ENCODE measurements at regions not wholly inside any gene's neighbourhood (a gene's known extent, or its start where the extent isn't known, plus 50 kb on each side); places are given as distances from the start of the nearest gene placed in this dataset.

DNA sequence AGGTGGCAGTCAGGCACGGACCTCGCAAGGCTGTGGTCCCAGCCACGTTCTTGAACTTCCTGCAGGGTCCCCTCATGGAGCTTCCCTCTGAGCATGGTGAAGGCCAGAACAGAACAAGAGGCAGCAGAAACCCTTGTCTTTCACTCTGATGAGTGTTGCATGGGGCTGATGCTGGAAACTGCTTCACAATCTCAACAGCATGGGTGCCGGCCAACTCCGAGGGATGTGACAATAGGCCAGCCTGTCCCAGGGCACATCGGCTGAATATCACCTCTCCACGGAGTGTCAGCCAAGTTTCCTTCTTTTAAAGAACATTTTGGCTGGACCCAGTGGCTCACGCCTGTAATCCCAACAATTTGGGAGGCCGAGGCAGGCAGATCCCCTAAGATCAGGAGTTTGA is 173.9 kb downstream of the FOXO1 start:
- H3K27me3 ChIP-seq = peaks cover 24% of the 10 kb centered on the region
- no peak overlapping the region for H3K4me3 ChIP-seq (ENCODE audit: low read depth in 1 of 2, low read length in 1 of 2)
- H3K4me1 ChIP-seq (ENCODE audit: control insufficient read depth in 1 of 2, insufficient read depth in 1 of 2, low read depth in 1 of 2, low read length in 1 of 2) = no peaks in the 10 kb centered on the region
- no peaks in the 10 kb centered on the region for H3K9me3 ChIP-seq
- TF ChIP-seq, protein P1, sequence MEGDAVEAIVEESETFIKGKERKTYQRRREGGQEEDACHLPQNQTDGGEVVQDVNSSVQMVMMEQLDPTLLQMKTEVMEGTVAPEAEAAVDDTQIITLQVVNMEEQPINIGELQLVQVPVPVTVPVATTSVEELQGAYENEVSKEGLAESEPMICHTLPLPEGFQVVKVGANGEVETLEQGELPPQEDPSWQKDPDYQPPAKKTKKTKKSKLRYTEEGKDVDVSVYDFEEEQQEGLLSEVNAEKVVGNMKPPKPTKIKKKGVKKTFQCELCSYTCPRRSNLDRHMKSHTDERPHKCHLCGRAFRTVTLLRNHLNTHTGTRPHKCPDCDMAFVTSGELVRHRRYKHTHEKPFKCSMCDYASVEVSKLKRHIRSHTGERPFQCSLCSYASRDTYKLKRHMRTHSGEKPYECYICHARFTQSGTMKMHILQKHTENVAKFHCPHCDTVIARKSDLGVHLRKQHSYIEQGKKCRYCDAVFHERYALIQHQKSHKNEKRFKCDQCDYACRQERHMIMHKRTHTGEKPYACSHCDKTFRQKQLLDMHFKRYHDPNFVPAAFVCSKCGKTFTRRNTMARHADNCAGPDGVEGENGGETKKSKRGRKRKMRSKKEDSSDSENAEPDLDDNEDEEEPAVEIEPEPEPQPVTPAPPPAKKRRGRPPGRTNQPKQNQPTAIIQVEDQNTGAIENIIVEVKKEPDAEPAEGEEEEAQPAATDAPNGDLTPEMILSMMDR (IDR thresholded peaks at IDR 0.05) = no peak
- no peak overlapping the region for H3K27ac ChIP-seq
- H3K36me3 ChIP-seq = no peaks in the 10 kb centered on the region

DNA sequence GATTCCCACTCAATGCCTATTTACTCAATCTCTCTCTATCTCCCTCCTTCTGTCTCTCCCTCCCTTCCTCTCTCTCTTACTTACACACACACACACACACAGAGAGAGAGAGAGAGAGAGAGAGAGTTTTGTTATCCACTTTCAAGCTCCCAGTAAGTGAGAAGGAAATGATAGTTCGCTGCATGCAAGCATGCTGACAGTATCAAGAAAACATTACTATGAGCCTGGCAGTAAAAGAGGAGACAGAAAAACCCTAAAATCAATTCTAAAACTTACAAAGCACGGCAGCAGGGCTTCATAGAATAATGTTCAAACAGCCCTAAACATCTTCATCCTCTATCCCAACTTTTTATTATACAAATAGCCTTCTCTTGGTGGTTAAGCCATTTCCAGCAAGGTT is 171.9 kb downstream of the FOXO1 start:
- Histone ChIP-seq H3K4me3 (ENCODE audit: low read depth in 1 of 2, low read length in 1 of 2) (no peak overlapping the region), H3K4me1 (ENCODE audit: control insufficient read depth in 1 of 2, insufficient read depth in 1 of 2, low read depth in 1 of 2, low read length in 1 of 2) (no peaks in the 10 kb centered on the region), H3K9me3 (no peaks in the 10 kb centered on the region), H3K36me3 (no peaks in the 10 kb centered on the region), H3K27me3 (peaks cover 20% of the 10 kb centered on the region), H3K27ac (no peak overlapping the region)
- TF ChIP-seq, protein P1 (IDR thresholded peaks at IDR 0.05) = no peak

DNA sequence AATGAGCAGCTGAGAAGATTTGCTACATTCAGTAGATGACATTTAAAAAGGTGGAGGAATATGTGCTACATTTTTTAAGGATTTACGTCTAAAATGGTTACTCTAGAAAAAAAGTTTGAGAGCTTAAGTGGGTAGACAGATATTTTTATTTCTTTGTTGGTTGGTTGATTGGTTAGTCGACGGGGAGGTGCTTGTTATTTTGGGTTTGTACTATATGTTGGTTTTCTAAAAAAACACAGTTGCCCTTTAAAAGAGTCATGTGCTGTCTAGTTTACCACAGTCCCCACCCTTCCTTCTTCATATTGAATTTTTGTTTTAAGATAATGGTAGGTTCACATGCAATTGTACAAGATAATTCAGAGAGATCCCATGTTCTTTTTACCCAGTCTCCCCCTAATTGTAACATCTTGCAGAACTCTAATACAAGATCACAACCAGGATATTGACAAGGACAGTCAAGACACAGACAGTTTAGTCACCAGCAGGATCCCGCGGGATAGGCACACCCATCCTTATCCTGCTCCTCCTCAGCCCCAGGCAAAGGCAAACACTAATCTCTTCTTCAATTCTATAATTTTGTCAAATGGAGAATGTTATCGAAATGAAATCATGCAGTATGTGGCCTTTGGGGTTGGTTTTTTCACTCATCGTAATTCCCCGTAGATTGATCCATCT is 171.4 kb downstream of the FOXO1 start:
- TF ChIP-seq, protein P1 (IDR thresholded peaks at IDR 0.05) = no peak
- no peaks in the 10 kb centered on the region for H3K36me3 ChIP-seq
- H3K4me1 ChIP-seq (ENCODE audit: control insufficient read depth in 1 of 2, insufficient read depth in 1 of 2, low read depth in 1 of 2, low read length in 1 of 2) = no peaks in the 10 kb centered on the region
- no peak overlapping the region for H3K27ac ChIP-seq
- H3K9me3 ChIP-seq = no peaks in the 10 kb centered on the region
- H3K27me3 ChIP-seq = peaks cover 17% of the 10 kb centered on the region
- H3K4me3 ChIP-seq (ENCODE audit: low read depth in 1 of 2, low read length in 1 of 2) = no peak overlapping the region

DNA sequence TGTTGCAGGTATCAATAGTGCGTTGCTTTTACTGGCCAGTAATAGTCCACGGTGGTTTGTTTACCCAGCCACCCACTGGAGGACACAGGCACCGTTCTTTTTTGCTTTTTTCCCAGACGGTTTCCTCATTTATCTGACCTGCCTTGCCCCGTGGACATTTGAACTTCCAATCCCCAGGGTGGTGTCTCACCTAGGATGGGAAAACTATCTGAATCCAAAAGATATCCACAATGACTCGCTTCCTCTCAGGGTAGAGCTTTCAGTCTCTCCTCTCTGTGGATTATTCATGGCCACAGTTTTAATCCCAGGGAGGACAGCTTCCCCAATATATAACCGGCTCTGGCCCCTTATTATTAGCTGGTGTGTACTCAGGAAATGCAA is 170.8 kb downstream of the FOXO1 start:
- H3K27ac ChIP-seq = no peak overlapping the region
- no peak overlapping the region for H3K4me3 ChIP-seq (ENCODE audit: low read depth in 1 of 2, low read length in 1 of 2)
- TF ChIP-seq, protein P1 (IDR thresholded peaks at IDR 0.05) = no peak
- no peaks in the 10 kb centered on the region for H3K4me1 ChIP-seq (ENCODE audit: control insufficient read depth in 1 of 2, insufficient read depth in 1 of 2, low read depth in 1 of 2, low read length in 1 of 2)
- H3K9me3 ChIP-seq = no peaks in the 10 kb centered on the region
- no peaks in the 10 kb centered on the region for H3K36me3 ChIP-seq
- H3K27me3 ChIP-seq = peaks cover 17% of the 10 kb centered on the region

DNA sequence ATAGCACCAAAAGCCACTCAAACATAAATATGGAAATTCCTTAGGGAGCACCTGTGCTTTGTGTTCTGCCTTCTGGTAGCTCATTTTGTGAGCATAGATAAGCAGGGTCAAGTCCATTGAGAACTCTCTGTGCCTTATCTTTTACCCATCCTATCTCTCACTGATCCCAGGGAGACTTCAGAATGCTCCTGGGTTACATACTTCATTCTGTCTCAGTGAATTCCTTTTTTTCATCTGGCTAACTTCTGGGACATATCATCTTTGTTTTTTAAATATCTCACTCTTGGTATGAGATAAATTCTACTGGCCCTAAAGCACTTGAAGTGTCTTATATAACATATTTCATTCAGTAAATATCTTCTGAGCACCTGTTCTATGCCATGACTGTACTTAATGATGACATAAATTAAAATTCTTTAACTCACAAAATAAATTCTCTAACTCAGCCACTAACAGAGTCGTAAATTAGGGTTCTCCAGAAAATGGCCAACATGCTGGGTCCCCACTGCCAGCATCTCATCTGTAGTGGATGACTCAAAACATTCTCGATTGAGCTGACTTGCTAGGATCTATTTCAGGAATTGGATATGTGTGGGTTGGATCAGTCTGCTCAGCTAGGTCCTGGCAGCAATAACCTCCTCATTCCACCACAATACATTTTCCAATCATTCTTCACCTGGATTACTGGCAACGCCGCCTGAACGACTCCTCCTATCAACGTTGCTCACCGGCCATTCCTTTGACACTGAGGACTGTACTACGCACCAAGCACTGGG is 170.2 kb downstream of the FOXO1 start:
- H3K4me1 ChIP-seq (ENCODE audit: control insufficient read depth in 1 of 2, insufficient read depth in 1 of 2, low read depth in 1 of 2, low read length in 1 of 2) = no peaks in the 10 kb centered on the region
- peaks cover 17% of the 10 kb centered on the region for H3K27me3 ChIP-seq
- H3K4me3 ChIP-seq (ENCODE audit: low read depth in 1 of 2, low read length in 1 of 2) = no peak overlapping the region
- TF ChIP-seq, protein P1 (IDR thresholded peaks at IDR 0.05) = no peak
- no peak overlapping the region for H3K27ac ChIP-seq
- no peaks in the 10 kb centered on the region for H3K9me3 ChIP-seq
- no peaks in the 10 kb centered on the region for H3K36me3 ChIP-seq
